Esophagus muscularis mucosa (tissue), 4 donors: ENCODE measurements at regions not wholly inside any gene's neighbourhood (a gene's known extent, or its start where the extent isn't known, plus 50 kb on each side); places are given as distances from the start of the nearest gene placed in this dataset.

Experiments used
- DNase-seq: peaks from one replicate; pipeline ENCODE4 v3.0.0-alpha.2; 2017; ENCODE audit errors: extremely low spot score
- H3K27ac ChIP-seq, 4 donors: fragments of 200-600 bp; sonication (generic); replicated peaks in 1 of 4; 1 replicate in 3 of 4; 2 replicates in 1 of 4; pipeline ENCODE4 v1.5.1; 2016 to 2019; ENCODE audit warnings: mild to moderate bottlenecking in 1 of 4
- H3K27me3 ChIP-seq, 4 donors: fragments of 200-600 bp; sonication (generic); one replicate each; pipeline versions ENCODE4 v1.5.1 to v1.6.0; 2016 to 2019
- H3K36me3 ChIP-seq, 4 donors: fragments of 200-600 bp; sonication (generic); one replicate each; pipeline ENCODE4 v1.5.1; 2016 to 2019
- H3K4me1 ChIP-seq, 4 donors: fragments of 200-600 bp; sonication (generic); one replicate each; pipeline ENCODE4 v1.5.1; 2016 to 2019
- H3K4me3 ChIP-seq, 4 donors: fragments of 200-600 bp; sonication (generic); 1 replicate in 2 of 4; 2 replicates in 2 of 4; pipeline ENCODE4 v1.5.1; 2016 to 2019; ENCODE audit warnings: mild to moderate bottlenecking in 4 of 4, moderate library complexity in 1 of 4
- H3K9me3 ChIP-seq, 4 donors: fragments of 200-600 bp; sonication (generic); 1 replicate in 3 of 4; 2 replicates in 1 of 4; pipeline ENCODE4 v1.5.1; 2016 to 2019
- CTCF ChIP-seq, 3 experiments: fragments of 200-600 bp in 2 of 3; fragments of 450-650 bp in 1 of 3; sonication (generic) in 2 of 3; IDR thresholded peaks; one replicate each; pipeline ENCODE4 v1.5.1; 2017 to 2019; ENCODE audit warnings: antibody characterized with exemption in 3 of 3, mild to moderate bottlenecking in 2 of 3, moderate library complexity in 1 of 3
- EP300 ChIP-seq: sonication (generic); formaldehyde crosslinking; IDR thresholded peaks from one replicate; pipeline ENCODE4 v1.6.1; 2017; ENCODE audit warnings: antibody characterized with exemption
- POLR2A ChIP-seq: fragments of 450-650 bp; IDR thresholded peaks from one replicate; pipeline ENCODE4 v1.6.1; 2017; ENCODE audit warnings: antibody characterized with exemption, moderate library complexity, mild to moderate bottlenecking, low read depth
- POLR2AphosphoS5 ChIP-seq, 2 donors: sonication (generic); formaldehyde crosslinking; IDR thresholded peaks; one replicate each; pipeline ENCODE4 v1.6.1; 2017; ENCODE audit warnings: antibody characterized with exemption in 2 of 2
- WGBS: methylation state at CpG from one replicate; pipeline ENCODE4 v1.1.5; 2018; 5-methylcytosine and 5-hydroxymethylcytosine counted together
- intact Hi-C: fragments of 100-400 bp; cut with DNase I; formaldehyde crosslinking; loops from one replicate; pipeline ENCODE4 v1.15.1; 2023

GRCh38 chr9:110007477-110008270, 200.3 kb downstream of the C9orf152 start:
- no peaks in the 10 kb centered on the region for H3K27me3 ChIP-seq
- H3K9me3 ChIP-seq: no peaks in the 10 kb centered on the region
- no peak overlapping the region for H3K4me3 ChIP-seq
- H3K27ac ChIP-seq: no peak overlapping the region
- DNase-seq: no peak
- H3K36me3 ChIP-seq: no peaks in the 10 kb centered on the region
- TF ChIP-seq EP300 (no peak), CTCF (IDR thresholded peaks at IDR 0.05) (no peak), POLR2AphosphoS5 (IDR thresholded peaks at IDR 0.05) (no peak)
- H3K4me1 ChIP-seq: no peaks in the 10 kb centered on the region
- intact Hi-C loops: no loop called here
- WGBS: 93% methylated on average over 3 of the region's 3 CpGs

- Histone ChIP-seq H3K27ac (no peak overlapping the region), H3K36me3 (no peaks in the 10 kb centered on the region), H3K4me3 (no peak overlapping the region), H3K27me3 (no peaks in the 10 kb centered on the region), H3K4me1 (no peaks in the 10 kb centered on the region), H3K9me3 (no peaks in the 10 kb centered on the region)
- no peak for DNase-seq
- WGBS: 100% methylated on average over 1 of the region's 1 CpG
- no peak for TF ChIP-seq EP300
- TF ChIP-seq POLR2A: no peak
- no peak for TF ChIP-seq CTCF (IDR thresholded peaks at IDR 0.05)
- no peak for TF ChIP-seq POLR2AphosphoS5 (IDR thresholded peaks at IDR 0.05)
- intact Hi-C loops: no loop called here
These were observed 199.3 kb downstream of the C9orf152 start for GRCh38 chr9:110008663-110009062.

- intact Hi-C loops: no loop called here
- 91% methylated on average over 12 of the region's 12 CpGs for WGBS
- H3K27me3 ChIP-seq: no peaks in the 10 kb centered on the region
- no peak overlapping the region for H3K4me3 ChIP-seq
- no peak overlapping the region for H3K27ac ChIP-seq
- no peaks in the 10 kb centered on the region for H3K36me3 ChIP-seq
- no peak for DNase-seq
- H3K9me3 ChIP-seq: no peaks in the 10 kb centered on the region
- TF ChIP-seq POLR2A (no peak), EP300 (no peak), CTCF (IDR thresholded peaks at IDR 0.05) (no peak), POLR2AphosphoS5 (IDR thresholded peaks at IDR 0.05) (no peak)
- H3K4me1 ChIP-seq: peaks cover 0 to 7% (median 0%) of the 10 kb centered on the region in 4 donors
These were observed 196.2 kb downstream of the C9orf152 start for GRCh38 chr9:110011628-110012320.

- Histone ChIP-seq H3K4me1 (peaks cover 0 to 7% (median 0%) of the 10 kb centered on the region in 4 donors), H3K27ac (no peak overlapping the region)
- TF ChIP-seq POLR2A: no peak
- no peak for TF ChIP-seq CTCF (IDR thresholded peaks at IDR 0.05)
- TF ChIP-seq POLR2AphosphoS5 (IDR thresholded peaks at IDR 0.05): no peak
- TF ChIP-seq EP300: no peak
These were observed 194.9 kb downstream of the C9orf152 start for GRCh38 chr9:110013064-110013463.

More at GRCh38 chr9:110013064-110013463, 194.9 kb downstream of the C9orf152 start:
- no peak for DNase-seq
- WGBS: 38% methylated on average over 1 of the region's 1 CpG
- Histone ChIP-seq H3K4me3 (no peak overlapping the region), H3K27me3 (no peaks in the 10 kb centered on the region), H3K36me3 (no peaks in the 10 kb centered on the region), H3K9me3 (no peaks in the 10 kb centered on the region)
- intact Hi-C loops: no loop called here
